Kidney epithelial cell (primary cell): ENCODE measurements at regions not wholly inside any gene's neighbourhood (a gene's known extent, or its start where the extent isn't known, plus 50 kb on each side); places are given as distances from the start of the nearest gene placed in this dataset.

ENCODE experiments used
- DNase-seq: peaks from one replicate; pipeline ENCODE4 v3.0.0-alpha.2; 2010; ENCODE audit warnings: low read depth
- H3K27me3 ChIP-seq: 2 replicates; pipeline ENCODE4 v1.6.0; 2011; ENCODE audit warnings: low read length; ENCODE audit not compliant: control insufficient read depth, insufficient read depth
- H3K36me3 ChIP-seq: 2 replicates; pipeline ENCODE4 v1.5.1; 2011; ENCODE audit warnings: low read length; ENCODE audit not compliant: control insufficient read depth, insufficient read depth
- H3K4me3 ChIP-seq: 2 replicates; pipeline ENCODE4 v1.5.1; 2011; ENCODE audit warnings: low read depth, mild to moderate bottlenecking, control low read depth, low read length
- CTCF ChIP-seq: IDR thresholded peaks from 2 replicates; pipeline ENCODE4 v1.5.1; 2011; ENCODE audit warnings: mild to moderate bottlenecking, moderate library complexity, low read length, control low read depth, inconsistent platforms; ENCODE audit not compliant: insufficient read depth, poor library complexity, severe bottlenecking

DNA sequence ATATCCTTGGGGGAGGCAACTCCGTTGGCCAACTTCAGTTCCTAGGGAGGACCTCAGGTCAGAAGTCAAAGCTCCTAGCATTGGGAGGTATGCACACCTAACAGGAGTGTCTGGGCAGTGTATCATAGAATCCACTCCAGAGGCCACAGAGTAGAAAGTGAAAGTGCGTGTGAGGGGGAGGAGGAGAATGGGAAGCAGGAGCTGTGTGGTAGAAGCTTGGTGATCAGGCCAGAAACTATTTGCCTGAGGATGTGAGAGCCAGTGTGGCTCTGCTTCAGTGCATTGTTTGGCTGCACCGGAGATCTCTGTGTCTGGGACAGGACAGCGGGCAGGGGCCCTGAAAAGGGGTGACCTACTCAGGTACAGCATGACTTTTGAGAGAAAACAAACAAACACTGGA lies 557.4 kb upstream of the VSTM2A start:
- H3K27me3 ChIP-seq, result no peaks in the 10 kb centered on the region
- no peaks in the 10 kb centered on the region for H3K36me3 ChIP-seq
- no peak for DNase-seq
- no peak for TF ChIP-seq CTCF
- H3K4me3 ChIP-seq, result no peak overlapping the region

GRCh38 chr7:53988376-53988775 lies 553.8 kb upstream of the VSTM2A start:
- no peak overlapping the region for H3K4me3 ChIP-seq
- no peaks in the 10 kb centered on the region for H3K27me3 ChIP-seq
- DNase-seq, result no peak
- no peak for TF ChIP-seq CTCF
- no peaks in the 10 kb centered on the region for H3K36me3 ChIP-seq

- no peak for DNase-seq
- no peak overlapping the region for H3K4me3 ChIP-seq
- H3K27me3 ChIP-seq, result no peaks in the 10 kb centered on the region
- no peak for TF ChIP-seq CTCF
- H3K36me3 ChIP-seq, result no peaks in the 10 kb centered on the region
Observed at GRCh38 chr7:53993224-53993623, 549.0 kb upstream of the VSTM2A start.

DNA sequence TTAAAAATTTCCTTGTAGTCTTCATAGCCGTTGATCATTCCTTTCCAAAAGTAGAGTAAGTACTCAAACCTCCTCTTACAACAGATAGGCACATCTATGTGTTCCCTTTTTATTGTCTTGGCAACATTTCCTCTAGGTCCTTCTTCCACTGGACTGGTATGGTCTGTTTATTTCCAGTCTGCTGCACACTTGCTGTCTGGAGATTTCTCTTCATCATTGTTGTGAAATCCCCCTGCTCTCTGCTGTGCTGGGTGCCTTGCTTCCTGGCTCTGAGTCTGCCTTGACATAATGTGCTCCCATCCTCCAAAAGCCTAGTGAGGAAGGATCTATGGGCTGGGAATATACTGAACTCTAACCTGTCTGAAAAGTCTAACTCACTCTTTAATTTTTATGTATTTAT lies 545.3 kb upstream of the VSTM2A start:
- no peak overlapping the region for H3K4me3 ChIP-seq
- no peaks in the 10 kb centered on the region for H3K27me3 ChIP-seq
- DNase-seq, result no peak
- TF ChIP-seq CTCF, result no peak
- no peaks in the 10 kb centered on the region for H3K36me3 ChIP-seq

GRCh38 chr7:54014765-54015164 lies 527.4 kb upstream of the VSTM2A start:
- no peaks in the 10 kb centered on the region for H3K27me3 ChIP-seq
- DNase-seq, result no peak
- no peaks in the 10 kb centered on the region for H3K36me3 ChIP-seq
- TF ChIP-seq CTCF, result no peak
- H3K4me3 ChIP-seq, result no peak overlapping the region

DNA sequence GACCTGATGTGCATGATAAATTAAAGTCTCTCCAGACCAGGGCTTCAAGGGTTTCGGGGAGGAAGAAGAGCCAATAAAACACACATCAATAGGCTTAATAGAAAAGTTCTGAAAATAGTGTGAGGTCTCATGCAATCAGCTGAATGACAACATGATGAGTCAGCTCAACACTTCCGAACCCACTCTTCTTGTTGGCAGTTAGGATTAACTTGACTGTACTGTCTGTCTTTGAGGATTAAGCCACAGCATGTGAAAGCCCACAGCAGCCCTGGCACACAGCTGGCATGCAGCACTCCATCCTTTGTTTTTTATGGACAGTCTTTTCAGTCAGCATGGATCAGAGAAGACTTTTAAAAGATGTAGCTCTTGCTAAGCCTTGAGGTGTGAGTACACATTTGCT lies 526.9 kb upstream of the VSTM2A start:
- H3K36me3 ChIP-seq, result no peaks in the 10 kb centered on the region
- H3K4me3 ChIP-seq, result no peak overlapping the region
- TF ChIP-seq CTCF, result no peak
- no peaks in the 10 kb centered on the region for H3K27me3 ChIP-seq
- DNase-seq, result peak; percentile 26
